HG03432 (cell line): ENCODE measurements at regions not wholly inside any gene's neighbourhood (a gene's known extent, or its start where the extent isn't known, plus 50 kb on each side); places are given as distances from the start of the nearest gene placed in this dataset.
A peak's percentile ranks its signal among the peaks of the same experiment; 100 is the strongest.

Source experiments
- ATAC-seq: cut with Tn5 transposase; IDR thresholded peaks from one replicate; pipeline ENCODE4 v1.9.1; 2021; ENCODE audit warnings: mild to moderate bottlenecking, moderate library complexity; ENCODE audit not compliant: unreplicated experiment

- no peak for ATAC-seq
Observed at GRCh38 chr14:97695456-97695981, 898.3 kb downstream of the VRK1 start.

GRCh38 chr14:97697772-97698171 is 900.6 kb downstream of the VRK1 start:
- ATAC-seq = no peak

GRCh38 chr14:97699026-97699425 is 901.8 kb downstream of the VRK1 start:
- no peak for ATAC-seq

GRCh38 chr14:97703006-97703760 is 906.0 kb downstream of the VRK1 start:
- ATAC-seq = no peak

- no peak for ATAC-seq
Observed at GRCh38 chr14:97704316-97704885, 907.2 kb downstream of the VRK1 start.

GRCh38 chr14:97705107-97705506 is 907.9 kb downstream of the VRK1 start:
- no peak for ATAC-seq

GRCh38 chr14:97705976-97706375 is 908.8 kb downstream of the VRK1 start:
- ATAC-seq = no peak

- ATAC-seq = no peak
Observed at GRCh38 chr14:97706819-97707218, 909.6 kb downstream of the VRK1 start.

GRCh38 chr14:97707603-97708002 is 910.4 kb downstream of the VRK1 start:
- ATAC-seq = peak; percentile 59

- no peak for ATAC-seq
Observed at GRCh38 chr14:97709552-97709951, 912.4 kb downstream of the VRK1 start.

- no peak for ATAC-seq
Observed at GRCh38 chr14:97710726-97711125, 913.5 kb downstream of the VRK1 start.

GRCh38 chr14:97712471-97712870 is 915.3 kb downstream of the VRK1 start:
- ATAC-seq = no peak

- ATAC-seq = no peak
Observed at GRCh38 chr14:97713023-97713422, 915.8 kb downstream of the VRK1 start.

- ATAC-seq = no peak
Observed at GRCh38 chr14:97718886-97719442, 921.8 kb downstream of the VRK1 start.

GRCh38 chr14:97719931-97720330 is 922.7 kb downstream of the VRK1 start:
- ATAC-seq = no peak

- ATAC-seq = no peak
Observed at GRCh38 chr14:97723351-97723750, 926.2 kb downstream of the VRK1 start.

- no peak for ATAC-seq
Observed at GRCh38 chr14:97723819-97724218, 926.6 kb downstream of the VRK1 start.

GRCh38 chr14:97724265-97724731 is 927.1 kb downstream of the VRK1 start:
- no peak for ATAC-seq

- ATAC-seq = no peak
Observed at GRCh38 chr14:97726676-97727075, 929.5 kb downstream of the VRK1 start.

- ATAC-seq = no peak
Observed at GRCh38 chr14:97730706-97731105, 933.5 kb downstream of the VRK1 start.

GRCh38 chr14:97731800-97732199 is 934.6 kb downstream of the VRK1 start:
- ATAC-seq = no peak

GRCh38 chr14:97747316-97747715 is 950.1 kb downstream of the VRK1 start:
- ATAC-seq = no peak
